Testis (tissue), 2 donors: ENCODE measurements at regions not wholly inside any gene's neighbourhood (a gene's known extent, or its start where the extent isn't known, plus 50 kb on each side); places are given as distances from the start of the nearest gene placed in this dataset.

Experiments
- DNase-seq: peaks from one replicate; pipeline ENCODE4 v3.0.0-alpha.2; 2019
- H3K27ac ChIP-seq, 2 donors: fragments of 200-600 bp; sonication (generic); one replicate each; pipeline ENCODE4 v1.5.1; 2019
- H3K27me3 ChIP-seq: fragments of 200-600 bp; sonication (generic); one replicate; pipeline ENCODE4 v1.5.1; 2019
- H3K36me3 ChIP-seq: fragments of 200-600 bp; sonication (generic); one replicate; pipeline ENCODE4 v1.5.1; 2017; ENCODE audit warnings: low read depth; ENCODE audit errors: missing control alignments
- H3K4me1 ChIP-seq: fragments of 200-600 bp; sonication (generic); one replicate; pipeline ENCODE4 v1.5.1; 2019
- H3K4me3 ChIP-seq, 2 donors: fragments of 200-600 bp; sonication (generic); one replicate each; pipeline ENCODE4 v1.5.1; 2017 to 2019
- H3K9me3 ChIP-seq: fragments of 200-600 bp; sonication (generic); one replicate; pipeline ENCODE4 v1.5.1; 2017
- CTCF ChIP-seq, 3 experiments: fragments of 450-650 bp in 2 of 3; fragments of 200-600 bp in 1 of 3; sonication (generic) in 1 of 3; IDR thresholded peaks; one replicate each; pipeline ENCODE4 v1.5.1; 2016 to 2019; ENCODE audit warnings: antibody characterized with exemption in 3 of 3, mild to moderate bottlenecking in 2 of 3, moderate library complexity in 1 of 3
- POLR2A ChIP-seq: fragments of 450-650 bp; IDR thresholded peaks from one replicate; pipeline ENCODE4 v1.6.1; 2017; ENCODE audit warnings: antibody characterized with exemption, mild to moderate bottlenecking, moderate library complexity
- WGBS, 2 donors: methylation state at CpG; one replicate each; pipeline ENCODE4 v1.1.5; 2018; 5-methylcytosine and 5-hydroxymethylcytosine counted together
- intact Hi-C: fragments of 100-400 bp; cut with DNase I; formaldehyde crosslinking; loops from one replicate; pipeline ENCODE4 v1.15.1; 2023; ENCODE audit warnings: low total_unique reads

DNA sequence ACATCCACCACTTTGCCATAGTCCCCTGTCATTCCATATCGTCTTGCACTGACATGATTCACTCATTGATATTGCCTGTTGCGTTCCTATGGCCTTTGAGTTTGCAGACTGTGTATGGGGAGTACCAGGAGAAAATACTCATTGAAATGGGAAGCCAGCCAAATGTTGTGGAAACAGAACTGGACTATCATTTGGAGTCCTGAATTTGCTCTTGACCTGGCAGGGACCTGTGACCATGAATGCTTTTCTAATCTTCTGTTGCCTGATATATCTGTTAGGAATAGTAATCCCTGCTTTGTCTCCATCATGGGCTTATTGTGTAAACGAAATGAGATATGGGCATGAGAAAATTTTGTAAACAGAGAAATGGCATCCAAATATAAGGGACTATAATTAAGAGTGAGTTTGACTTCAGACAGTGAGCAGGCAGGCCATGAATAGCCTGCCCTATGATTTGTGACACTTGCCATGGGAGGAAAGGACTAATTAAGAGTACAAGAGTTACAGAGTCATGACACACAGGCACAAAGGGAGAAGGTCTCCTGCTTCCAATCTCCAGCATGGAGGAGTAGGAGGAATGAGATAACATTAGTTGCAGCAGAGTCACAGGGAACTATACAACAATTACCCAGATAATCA, 572.9 kb upstream of the SGCD start:
- H3K27ac ChIP-seq = no peak overlapping the region
- no peaks in the 10 kb centered on the region for H3K9me3 ChIP-seq
- intact Hi-C loops = no loop called here
- TF ChIP-seq CTCF (IDR thresholded peaks at IDR 0.05) = no peak
- no peak for TF ChIP-seq POLR2A
- H3K4me1 ChIP-seq = no peaks in the 10 kb centered on the region
- WGBS, 2 donors = 60% methylated on average over 3 of the region's 3 CpGs
- H3K27me3 ChIP-seq = no peaks in the 10 kb centered on the region
- H3K36me3 ChIP-seq = no peaks in the 10 kb centered on the region
- no peak for DNase-seq
- H3K4me3 ChIP-seq = no peak overlapping the region

DNA sequence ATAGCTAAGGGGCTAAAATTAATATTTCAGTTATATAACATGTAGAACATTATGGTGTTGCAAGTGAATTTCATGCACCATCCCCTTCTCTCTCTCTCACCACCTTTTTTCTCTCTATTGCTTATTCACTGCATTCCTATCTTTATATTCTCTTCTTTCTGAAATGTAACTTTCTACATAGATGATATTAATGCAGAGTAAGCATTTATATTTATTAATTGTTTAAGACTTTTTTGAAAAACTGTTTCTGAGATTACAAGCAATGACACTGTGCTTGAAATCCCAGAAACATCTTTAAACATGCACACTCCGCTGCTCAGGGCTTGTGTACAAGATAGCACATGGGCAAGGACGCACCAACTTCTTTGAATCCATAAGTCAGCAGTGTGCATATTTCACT, 567.7 kb upstream of the SGCD start:
- TF ChIP-seq POLR2A (no peak), CTCF (IDR thresholded peaks at IDR 0.05) (no peak)
- no peaks in the 10 kb centered on the region for H3K36me3 ChIP-seq
- H3K27ac ChIP-seq = no peak overlapping the region
- DNase-seq = no peak
- no peaks in the 10 kb centered on the region for H3K27me3 ChIP-seq
- intact Hi-C loops = no loop called here
- 79 to 95% methylated on average over 2 of the region's 2 CpGs for WGBS, 2 donors
- H3K9me3 ChIP-seq = no peaks in the 10 kb centered on the region
- no peak overlapping the region for H3K4me3 ChIP-seq
- no peaks in the 10 kb centered on the region for H3K4me1 ChIP-seq

GRCh38 chr5:155759984-155760383, 567.0 kb upstream of the SGCD start:
- intact Hi-C loops = no loop called here
- Histone ChIP-seq H3K27me3 (no peaks in the 10 kb centered on the region), H3K9me3 (no peaks in the 10 kb centered on the region), H3K4me1 (no peaks in the 10 kb centered on the region), H3K36me3 (no peaks in the 10 kb centered on the region), H3K4me3 (no peak overlapping the region), H3K27ac (no peak overlapping the region)
- DNase-seq = no peak
- TF ChIP-seq POLR2A (no peak), CTCF (IDR thresholded peaks at IDR 0.05) (no peak)

GRCh38 chr5:155761502-155761901, 565.5 kb upstream of the SGCD start:
- no peak for DNase-seq
- Histone ChIP-seq H3K27me3 (no peaks in the 10 kb centered on the region), H3K36me3 (no peaks in the 10 kb centered on the region), H3K4me3 (no peak overlapping the region), H3K4me1 (no peaks in the 10 kb centered on the region), H3K9me3 (no peaks in the 10 kb centered on the region), H3K27ac (no peak overlapping the region)
- TF ChIP-seq CTCF (IDR thresholded peaks at IDR 0.05) = no peak
- WGBS, 2 donors = 84 to 93% methylated on average over 2 of the region's 2 CpGs
- intact Hi-C loops = no loop called here

DNA sequence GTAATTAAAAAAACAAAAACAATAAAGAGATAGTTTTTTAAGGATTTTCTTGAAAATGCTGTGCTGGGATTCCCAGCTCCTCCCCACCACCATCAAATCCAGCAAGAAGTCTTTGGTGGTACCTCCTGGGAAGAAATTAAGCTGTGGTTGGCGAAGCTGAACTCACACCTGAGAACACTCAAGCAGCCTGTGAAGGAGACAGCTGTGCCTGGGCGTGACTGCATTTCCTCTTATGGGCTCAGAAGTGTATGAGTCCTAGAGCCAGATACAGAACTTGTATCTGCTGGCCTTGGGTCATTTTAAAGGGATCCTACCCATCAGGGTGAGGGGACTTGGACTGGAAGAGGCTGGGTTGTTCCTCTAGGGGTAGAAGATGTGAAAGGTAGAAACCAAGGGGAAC, 561.2 kb upstream of the SGCD start:
- H3K36me3 ChIP-seq = no peaks in the 10 kb centered on the region
- H3K4me3 ChIP-seq = no peak overlapping the region
- intact Hi-C loops = no loop called here
- no peak for TF ChIP-seq POLR2A
- no peak for TF ChIP-seq CTCF (IDR thresholded peaks at IDR 0.05)
- no peaks in the 10 kb centered on the region for H3K9me3 ChIP-seq
- DNase-seq = no peak
- 80 to 88% methylated on average over 2 of the region's 2 CpGs for WGBS, 2 donors
- no peaks in the 10 kb centered on the region for H3K27me3 ChIP-seq
- no peaks in the 10 kb centered on the region for H3K4me1 ChIP-seq
- H3K27ac ChIP-seq = no peak overlapping the region
